ENCODE measurements at regions not wholly inside any gene's neighbourhood (a gene's known extent, or its start where the extent isn't known, plus 50 kb on each side); places are given as distances from the start of the nearest gene placed in this dataset.

- DNase-seq (ENCODE audit: low spot score): peak; percentile 39
Measured at GRCh38 chr12:4858386-4858785, 51.3 kb upstream of the KCNA1 start.

GRCh38 chr12:4859478-4860210 is 50.1 kb upstream of the KCNA1 start:
- DNase-seq (ENCODE audit: low spot score): no peak
